Activated CD4-positive, alpha-beta T cell treated with anti-CD3 and anti-CD28 coated beads, Interleukin-2, Interleukin-4, amounts not matched to agents 100 ng/mL and 50 ng/mL, durations not matched to agents 16 hours and 8 hours (primary cell): ENCODE measurements at regions not wholly inside any gene's neighbourhood (a gene's known extent, or its start where the extent isn't known, plus 50 kb on each side); places are given as distances from the start of the nearest gene placed in this dataset.

Experiments
- DNase-seq: peaks from one replicate; pipeline ENCODE4 v3.0.0-alpha.2; 2020; ENCODE audit warnings: low spot score

DNA sequence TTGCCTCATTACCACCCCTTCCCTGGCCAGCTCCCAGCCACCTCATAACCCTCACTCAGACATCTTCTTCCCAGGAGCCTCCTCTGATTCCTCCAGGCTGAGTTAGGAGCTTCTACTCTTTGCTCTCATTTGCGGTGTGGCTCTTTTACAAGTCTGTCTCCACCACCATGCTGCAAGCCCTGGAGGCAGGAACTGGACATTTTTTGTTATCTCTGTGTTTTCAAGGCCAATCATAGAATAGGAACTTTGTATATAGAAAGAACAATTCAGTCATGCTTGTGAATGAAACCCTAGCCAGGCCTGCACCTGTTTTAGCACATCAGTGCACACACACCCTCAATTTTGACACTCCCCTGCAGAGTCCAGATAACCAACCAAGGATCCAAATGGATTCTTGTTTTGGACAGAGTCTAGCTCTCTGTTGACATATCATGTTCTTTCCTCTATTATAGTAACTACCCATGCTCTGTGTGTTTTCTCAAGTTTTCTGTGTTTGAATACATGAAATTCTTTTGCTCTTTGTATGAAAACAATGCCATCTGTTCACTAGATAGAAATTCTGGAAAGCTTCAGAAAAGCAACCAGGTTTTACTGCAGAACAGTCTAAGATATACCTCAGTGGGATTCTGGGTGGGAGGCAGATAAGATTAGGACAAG, 60.9 kb upstream of the ZNF648 start:
- DNase-seq = no peak

- DNase-seq = no peak
Measured at GRCh38 chr1:182121787-182122186, 60.3 kb upstream of the ZNF648 start.

DNA sequence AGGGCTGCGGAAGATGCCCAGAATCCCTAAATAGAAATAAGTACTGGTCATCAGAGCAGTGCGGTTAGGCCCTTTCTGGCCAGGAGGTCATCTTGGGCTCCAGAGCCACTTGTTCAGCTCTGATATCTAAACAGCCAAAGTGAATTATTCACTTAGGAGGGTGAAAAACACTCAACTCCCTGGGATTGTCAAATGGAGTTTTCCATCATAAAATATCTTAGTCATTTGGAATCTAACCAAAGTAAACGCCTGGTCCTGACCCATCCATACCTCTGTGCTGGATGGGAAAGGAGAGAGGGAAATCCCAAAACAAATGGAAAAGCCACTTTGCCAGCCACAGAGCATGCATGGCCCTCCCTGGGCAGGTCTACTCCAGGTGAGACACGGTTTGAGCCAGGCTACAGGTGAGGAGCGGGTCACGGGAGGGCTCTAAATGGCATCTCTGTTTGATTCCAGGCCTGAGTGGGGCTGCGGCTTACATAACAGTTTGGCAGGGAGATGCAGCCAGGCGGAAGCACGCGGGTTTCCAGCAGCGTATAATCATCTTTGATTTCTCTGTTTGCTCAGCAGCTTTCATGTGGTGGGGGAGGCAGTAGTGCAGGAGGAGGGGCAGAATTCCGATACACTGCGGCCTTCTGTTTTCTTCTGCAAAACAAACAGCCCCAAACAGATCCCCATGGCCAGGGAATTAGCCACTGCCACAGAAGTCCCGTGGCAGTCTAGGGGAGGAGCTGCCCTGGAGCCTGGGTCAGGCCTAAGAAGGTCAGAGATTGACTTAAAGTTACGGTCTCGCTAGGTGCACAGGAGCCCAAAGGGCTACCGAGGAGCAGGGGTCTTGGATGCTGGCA, 59.1 kb upstream of the ZNF648 start:
- DNase-seq = no peak

DNA sequence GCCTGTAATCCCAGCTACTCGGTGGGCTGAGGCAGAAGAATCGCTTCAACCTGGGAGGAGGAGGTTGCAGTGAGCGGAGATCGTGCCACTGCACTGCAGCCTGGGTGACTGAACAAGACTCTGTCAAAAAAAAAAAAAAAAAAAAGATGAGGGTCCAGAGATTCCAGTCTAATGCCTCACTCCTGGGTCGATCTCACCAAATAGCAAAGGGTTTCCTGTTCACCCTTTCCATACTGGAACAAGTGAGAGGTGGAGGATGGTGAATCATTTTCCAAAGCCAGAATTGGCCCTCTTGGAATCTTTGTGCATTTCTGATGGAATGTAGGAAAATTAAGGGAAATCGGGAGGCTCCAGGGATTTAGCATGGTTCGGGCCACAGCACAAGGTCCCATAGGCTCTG, 58.1 kb upstream of the ZNF648 start:
- no peak for DNase-seq

GRCh38 chr1:182118851-182119250, 57.3 kb upstream of the ZNF648 start:
- no peak for DNase-seq

DNA sequence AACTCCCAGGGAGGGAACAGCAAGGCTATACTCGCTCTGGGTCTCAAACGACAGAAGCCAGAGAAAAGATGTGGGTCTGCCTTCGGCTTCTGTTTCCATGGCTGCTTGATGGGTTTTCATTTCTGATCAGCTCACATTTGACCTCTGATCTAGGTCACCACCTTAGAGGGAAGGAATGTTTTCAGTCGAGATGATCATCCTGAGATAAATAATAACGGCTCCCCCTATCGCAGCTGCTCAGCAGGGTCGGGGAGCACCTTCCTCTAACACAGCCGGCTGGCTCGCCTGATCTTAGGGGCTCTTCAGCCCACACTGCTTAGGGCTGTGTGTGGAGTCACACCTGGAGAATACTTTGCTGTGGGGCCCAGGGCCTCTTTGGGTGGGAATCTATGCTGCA, 53.1 kb upstream of the ZNF648 start:
- DNase-seq = no peak

DNA sequence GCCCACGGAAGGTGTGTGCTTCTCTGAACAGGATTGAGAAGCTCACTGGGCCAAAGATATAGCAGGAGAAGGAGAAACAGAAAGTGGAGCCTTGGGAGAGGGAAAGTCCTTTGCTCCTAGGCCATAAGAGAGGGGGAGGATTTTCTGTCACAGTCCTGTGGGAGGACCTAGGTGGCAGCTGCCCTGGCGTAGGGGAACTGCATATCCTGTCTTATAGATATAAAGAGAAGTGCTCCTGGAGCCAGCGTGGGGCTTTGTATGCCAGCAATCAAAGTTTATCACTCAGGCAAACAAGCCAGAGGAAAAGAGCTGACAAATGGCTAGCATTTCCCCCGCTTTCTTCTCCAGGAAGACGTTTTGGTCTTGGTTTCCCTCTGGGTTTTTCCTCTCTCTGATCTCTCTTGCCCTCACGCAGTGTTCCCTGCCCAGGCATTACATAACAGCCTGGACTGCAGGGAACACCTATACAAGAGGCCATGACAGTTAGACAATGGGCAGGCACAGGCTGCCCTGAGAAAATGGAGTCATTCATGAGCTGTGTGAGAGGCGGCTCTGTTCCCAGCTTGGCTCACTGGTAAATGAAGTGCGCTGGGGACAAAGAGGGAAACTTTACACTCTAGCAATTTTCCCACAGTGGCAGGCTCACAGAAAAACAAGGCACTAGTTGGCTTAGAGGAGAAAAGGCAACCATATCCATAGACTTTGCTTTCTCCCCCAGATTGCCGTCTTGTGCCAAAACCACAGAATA, 52.5 kb upstream of the ZNF648 start:
- DNase-seq = no peak

- DNase-seq = no peak
Measured at GRCh38 chr1:182111496-182111895, 50.0 kb upstream of the ZNF648 start.
